ENCODE measurements at regions not wholly inside any gene's neighbourhood (a gene's known extent, or its start where the extent isn't known, plus 50 kb on each side); places are given as distances from the start of the nearest gene placed in this dataset.
A peak's percentile ranks its signal among the peaks of the same experiment; 100 is the strongest.

GRCh38 chr1:244952280-244952933 is 88.1 kb upstream of the HNRNPU start:
- intact Hi-C loops (cut with micrococcal nuclease; ENCODE audit: unreplicated experiment) = no loop called here
- Histone ChIP-seq H3K4me2 (ENCODE audit: control insufficient read depth, insufficient read depth) (no peak overlapping the region), H4K20me1 (ENCODE audit: control insufficient read depth, insufficient read depth) (no peaks in the 10 kb centered on the region), H3K4me1 (ENCODE audit: control insufficient read depth, insufficient read depth, low read length) (peaks cover under 1% of the 10 kb centered on the region; the same call in 1 of the 2 replicates), H3K9me3 (replicated peaks; ENCODE audit: control insufficient read depth, insufficient read depth, low read length) (no peaks in the 10 kb centered on the region), H2AFZ (ENCODE audit: control insufficient read depth, low read depth, low read length) (no peak overlapping the region; the same call in 1 of the 2 replicates), H3K27ac (ENCODE audit: control insufficient read depth, insufficient read depth) (0 out of 2 replicates have a peak overlapping the region, but pooled peaks have one; percentile 7), H3K27me3 (replicated peaks in 1 of 2; ENCODE audit: control insufficient read depth in 2 of 2, insufficient read depth in 2 of 2, low read length in 1 of 2) (no peaks in the 10 kb centered on the region), H3K9ac (ENCODE audit: control insufficient read depth, insufficient read depth, low read length) (no peak overlapping the region), H3K4me3 (no peak overlapping the region), H3K36me3 (ENCODE audit: control insufficient read depth in 2 of 2, insufficient read depth in 2 of 2, low read length in 1 of 2) (no peaks in the 10 kb centered on the region), H3K79me2 (ENCODE audit: control insufficient read depth, insufficient read depth, low read length) (no peaks in the 10 kb centered on the region)
- DNase-seq (ENCODE audit: low read depth, low spot score) (no peak), FAIRE-seq (no peak), ATAC-seq (peak; percentile 30)
- no TSS peak for BruUV-seq (replicated peaks)
- in situ Hi-C loops (cut with MboI) = no loop called here
- ChIA-PET SMC1A (ENCODE audit: uncharacterized antibody, unreplicated experiment) (interaction anchor here (0.6 to 2.1 kb wide), 7 partner anchors 12 to 153 kb away, joined by 3 to 13 read pairs (median 5); a partner anchor contains a TSS), CTCF (interaction anchor here (0.7 to 7.4 kb wide), 3 partner anchors 11 to 59 kb away, joined by 3 to 32 read pairs (median 4); no protein-coding TSS in a partner anchor), POLR2A (interaction anchor here (0.6 to 1.6 kb wide), 4 partner anchors 12 to 116 kb away, joined by 3 to 10 read pairs (median 8); a partner anchor contains a TSS), RAD21 (ENCODE audit: unreplicated experiment) (interaction anchor here (1.0 to 1.6 kb wide), 4 partner anchors 10 to 90 kb away, joined by 3 to 7 read pairs (median 4); a partner anchor contains a TSS)
- TF ChIP-seq ZZZ3 (IDR thresholded peaks at IDR 0.05; ENCODE audit: control insufficient read depth, insufficient read length, low read depth) = no peak
- no peak for TF ChIP-seq LARP7 (IDR thresholded peaks at IDR 0.05)
- no peak for TF ChIP-seq ZNF207 (IDR thresholded peaks at IDR 0.05; ENCODE audit: borderline replicate concordance)
- no peak for TF ChIP-seq BHLHE40 (IDR thresholded peaks at IDR 0.05; ENCODE audit: borderline replicate concordance in 1 of 2, low read depth in 2 of 2, low read length in 1 of 2)
- no peak for TF ChIP-seq FOXK2 (IDR thresholded peaks at IDR 0.05)
- TF ChIP-seq EP300 (IDR thresholded peaks at IDR 0.05; ENCODE audit: borderline replicate concordance in 1 of 2, control insufficient read depth in 1 of 2, low read depth in 2 of 2, low read length in 2 of 2) = no peak
- no peak for TF ChIP-seq HDAC6 (IDR thresholded peaks at IDR 0.05; ENCODE audit: unreplicated experiment)
- WGBS (ENCODE audit: insufficient coverage, insufficient replicate concordance, low lambda C conversion rate, missing lambda C conversion rate) = 82% methylated on average over 5 of the region's 5 CpGs
